HK-2 (cell line): ENCODE measurements at regions not wholly inside any gene's neighbourhood (a gene's known extent, or its start where the extent isn't known, plus 50 kb on each side); places are given as distances from the start of the nearest gene placed in this dataset.

Source experiments
- DNase-seq: peaks from one replicate; pipeline ENCODE4 v3.0.0-alpha.2; 2018; ENCODE audit not compliant: unreplicated experiment

DNA sequence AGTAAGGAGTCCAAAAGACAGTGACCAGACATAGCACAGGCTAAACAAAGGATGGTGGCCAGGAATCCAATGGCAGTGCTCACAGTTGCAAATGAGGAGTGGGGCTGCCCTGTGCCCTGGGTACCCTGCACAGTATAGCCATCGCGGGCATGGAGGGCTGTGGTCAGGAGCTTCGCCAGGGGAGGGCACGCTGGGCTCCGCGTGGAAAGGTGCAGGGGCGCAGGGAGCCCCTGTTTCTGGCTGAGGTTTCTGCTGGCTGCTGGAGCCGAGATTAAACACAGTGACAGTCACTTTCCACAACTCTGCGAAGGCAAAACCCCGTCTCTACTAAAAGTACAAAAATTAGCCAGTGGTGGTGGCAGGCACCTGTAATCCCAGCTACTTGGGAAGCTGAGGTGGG lies 194.7 kb downstream of the GALR1 start:
- no peak for DNase-seq

DNA sequence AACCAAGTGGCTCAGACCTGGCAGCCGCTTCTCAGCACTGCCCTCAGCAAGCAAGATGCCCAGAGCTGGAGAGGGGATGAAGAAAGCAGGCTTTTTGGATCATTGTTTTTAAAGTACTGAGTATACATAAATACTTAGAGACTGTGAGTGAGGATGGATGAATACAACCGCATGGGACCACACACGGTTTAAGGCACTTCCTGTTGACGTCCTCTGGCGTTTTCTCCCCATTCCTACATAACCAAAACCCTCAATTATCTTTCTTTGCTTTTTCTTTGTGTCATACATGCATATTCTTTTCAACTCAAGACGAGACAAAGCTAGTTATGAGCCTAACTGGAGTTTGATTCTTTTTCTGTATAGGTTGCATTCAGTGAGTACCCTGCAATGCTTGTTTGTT lies 198.4 kb downstream of the GALR1 start:
- no peak for DNase-seq

DNA sequence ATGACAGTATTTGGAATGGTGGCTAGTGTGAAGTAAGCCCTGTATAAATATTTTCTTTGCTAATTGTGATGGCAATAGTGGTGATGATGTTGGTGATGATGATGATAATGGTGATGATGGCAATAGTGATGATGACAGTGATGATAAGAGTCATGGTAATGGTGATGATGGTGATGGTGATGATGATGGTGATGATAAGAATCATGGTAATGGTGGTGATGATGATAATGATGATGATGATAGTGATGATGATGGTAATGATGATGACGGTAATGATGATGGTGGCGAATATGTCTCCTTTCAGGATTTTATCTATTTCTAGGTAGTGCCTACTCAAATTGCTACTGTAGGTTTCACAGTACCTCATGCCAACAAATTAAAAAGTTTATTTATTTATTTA lies 205.4 kb downstream of the GALR1 start:
- DNase-seq = no peak

DNA sequence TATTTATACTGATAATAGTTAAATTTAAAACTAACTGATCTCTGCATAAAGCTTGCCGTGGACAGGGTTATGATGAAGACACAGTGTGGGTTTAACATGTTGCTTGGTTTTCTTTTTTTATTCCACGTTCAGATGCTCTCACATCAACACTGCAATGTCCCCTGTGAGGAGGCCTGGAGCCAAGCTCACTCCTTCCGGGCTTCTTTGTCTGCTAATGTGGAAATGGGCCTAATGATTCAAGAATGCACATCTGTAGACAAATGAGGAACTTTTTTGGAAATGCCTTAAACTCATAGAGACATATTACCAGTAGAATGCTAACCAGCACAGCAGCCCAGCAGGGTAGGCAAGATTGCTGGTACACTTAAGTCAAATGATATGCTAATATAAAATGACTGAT lies 208.0 kb downstream of the GALR1 start:
- no peak for DNase-seq

DNA sequence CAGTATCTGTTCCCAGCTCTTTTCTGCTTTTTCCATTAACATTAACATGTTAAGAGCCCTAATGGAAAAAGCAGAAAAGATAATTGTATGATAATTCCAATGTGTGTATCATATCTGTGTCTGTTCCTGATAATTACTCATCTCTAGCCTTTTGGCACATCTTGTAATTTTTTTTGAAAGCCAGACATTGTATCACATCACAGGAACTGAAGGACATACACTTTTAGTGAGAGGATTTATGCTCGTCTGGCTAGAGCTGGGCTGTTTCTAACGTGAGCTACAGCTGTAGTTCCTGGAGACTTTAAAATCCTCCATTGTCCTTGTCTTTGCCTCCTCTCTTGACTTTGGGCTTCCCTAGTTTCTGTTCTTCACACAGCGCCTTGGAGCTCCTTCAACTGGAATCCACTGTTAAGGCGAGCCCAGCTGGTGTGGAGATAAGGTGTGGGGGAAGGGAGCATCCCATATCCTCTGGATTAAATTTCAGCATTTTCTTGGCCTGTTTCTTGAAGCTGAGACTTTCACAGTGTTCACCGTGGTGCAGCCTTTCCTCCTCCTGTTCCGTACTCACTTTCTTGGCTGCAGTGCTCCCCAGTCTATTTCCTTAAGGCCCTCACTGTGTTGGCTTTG lies 211.5 kb downstream of the GALR1 start:
- no peak for DNase-seq

DNA sequence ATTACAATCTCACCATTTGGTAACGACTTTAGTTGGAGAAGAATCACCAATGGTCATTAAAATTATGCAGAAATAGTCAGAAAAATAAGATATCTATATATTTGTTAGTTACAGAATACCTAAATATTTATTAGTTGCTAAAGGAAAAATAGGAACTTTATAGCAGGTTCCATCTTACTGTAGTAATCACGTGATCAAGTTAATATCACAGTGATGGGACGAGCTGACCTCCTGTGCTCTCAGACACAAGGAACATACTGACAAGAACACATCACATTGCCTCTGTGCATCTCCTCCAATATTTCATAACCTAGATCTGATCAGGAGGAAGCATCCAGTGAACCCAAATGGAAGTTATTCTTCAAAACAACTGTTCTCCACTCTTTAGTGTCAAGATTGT lies 215.3 kb downstream of the GALR1 start:
- DNase-seq = no peak

DNA sequence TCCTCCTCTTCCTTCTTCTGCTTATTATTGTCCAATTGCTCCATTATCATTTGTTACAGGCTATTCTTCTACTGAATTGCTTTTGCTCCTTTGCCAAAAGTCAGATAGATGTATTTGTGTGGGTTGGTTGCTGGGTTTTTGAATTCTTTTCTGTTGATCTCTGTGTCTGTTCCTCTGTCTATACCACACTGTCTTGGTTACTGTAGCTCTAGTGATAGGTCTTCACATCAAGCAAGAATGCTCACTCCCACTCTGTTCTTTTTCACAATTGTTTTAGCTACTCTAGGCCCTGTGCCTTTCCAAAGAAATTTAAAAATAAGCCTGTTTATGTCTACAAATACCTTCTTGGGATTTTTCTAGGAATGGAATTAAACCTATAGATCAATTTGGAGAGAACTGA lies 217.2 kb downstream of the GALR1 start:
- DNase-seq = no peak

DNA sequence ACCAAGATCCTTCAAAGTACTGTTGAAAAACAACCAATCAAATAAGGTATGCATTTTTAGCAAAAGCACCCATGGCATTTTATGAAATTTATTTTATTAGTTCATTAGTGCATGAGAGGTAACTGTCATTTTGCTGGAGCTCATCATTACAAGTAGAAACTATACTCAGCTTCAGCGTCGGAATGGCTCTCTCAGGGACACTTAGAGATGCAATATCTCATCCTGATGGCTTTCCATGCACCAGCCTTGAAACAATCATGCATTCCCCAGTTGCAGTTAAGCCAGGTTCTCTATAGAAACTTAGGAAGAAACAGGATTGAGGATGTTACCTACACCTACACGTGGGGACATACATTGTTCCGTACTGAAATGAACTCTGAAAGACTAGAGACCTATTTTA lies 219.5 kb downstream of the GALR1 start:
- no peak for DNase-seq

DNA sequence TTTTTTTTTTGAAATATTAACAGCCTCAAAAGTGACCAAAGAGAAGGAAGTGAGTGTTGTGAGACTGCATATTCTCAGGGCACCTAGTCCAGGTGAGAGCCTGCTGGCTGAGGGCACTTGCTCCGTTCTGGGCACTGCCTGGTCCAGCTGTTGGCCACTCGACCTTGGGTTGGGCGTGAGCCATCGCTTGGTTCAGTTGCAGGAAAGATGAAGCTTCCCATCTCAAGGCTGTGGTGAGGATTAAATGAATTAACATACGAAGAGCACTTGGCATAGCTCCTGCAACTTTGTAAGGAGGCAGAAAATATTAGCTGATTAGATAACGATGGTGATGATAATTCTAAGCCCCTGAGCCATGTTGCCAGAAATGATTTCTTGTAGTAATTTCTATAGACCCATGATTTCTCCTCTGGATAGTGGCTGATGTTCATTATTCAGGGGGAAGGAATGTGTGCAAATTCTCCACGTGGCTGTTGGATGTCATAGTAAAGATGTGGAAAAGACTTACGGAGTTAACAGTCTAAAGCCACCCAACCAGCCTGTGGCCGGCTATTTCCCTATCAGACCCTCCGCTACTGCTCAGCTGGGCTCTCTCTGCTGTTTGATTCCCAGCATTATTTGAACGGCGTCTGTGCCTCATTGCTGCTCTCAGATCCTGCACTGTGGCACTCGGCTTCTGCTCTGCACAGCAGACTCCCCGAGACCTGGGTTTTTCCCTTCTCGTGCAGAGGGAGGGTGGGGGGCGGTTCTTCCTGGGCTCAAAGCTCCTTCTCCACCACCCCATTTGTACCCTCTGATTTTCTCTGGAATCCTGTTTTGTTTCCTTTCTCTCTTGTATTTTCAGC lies 221.1 kb downstream of the GALR1 start:
- DNase-seq = no peak

DNA sequence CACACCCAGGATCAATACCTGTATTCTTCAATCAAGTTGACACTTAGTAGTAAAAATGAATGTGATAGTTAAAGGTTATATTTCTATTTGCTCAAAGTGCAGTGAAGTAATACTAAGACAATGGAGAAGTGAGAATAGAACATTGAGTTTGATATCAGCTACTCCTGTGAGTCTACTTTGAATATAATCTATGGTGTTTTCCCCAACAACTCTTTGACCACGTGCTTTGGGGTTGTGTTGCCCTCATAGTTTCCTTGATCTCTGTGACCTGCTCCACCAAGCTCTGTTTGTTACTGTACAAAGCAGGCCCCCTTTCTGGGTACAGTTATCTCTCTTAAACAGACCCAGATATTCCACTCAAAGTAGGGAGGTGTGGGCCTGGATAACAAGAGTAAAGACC lies 222.9 kb downstream of the GALR1 start:
- DNase-seq = no peak

DNA sequence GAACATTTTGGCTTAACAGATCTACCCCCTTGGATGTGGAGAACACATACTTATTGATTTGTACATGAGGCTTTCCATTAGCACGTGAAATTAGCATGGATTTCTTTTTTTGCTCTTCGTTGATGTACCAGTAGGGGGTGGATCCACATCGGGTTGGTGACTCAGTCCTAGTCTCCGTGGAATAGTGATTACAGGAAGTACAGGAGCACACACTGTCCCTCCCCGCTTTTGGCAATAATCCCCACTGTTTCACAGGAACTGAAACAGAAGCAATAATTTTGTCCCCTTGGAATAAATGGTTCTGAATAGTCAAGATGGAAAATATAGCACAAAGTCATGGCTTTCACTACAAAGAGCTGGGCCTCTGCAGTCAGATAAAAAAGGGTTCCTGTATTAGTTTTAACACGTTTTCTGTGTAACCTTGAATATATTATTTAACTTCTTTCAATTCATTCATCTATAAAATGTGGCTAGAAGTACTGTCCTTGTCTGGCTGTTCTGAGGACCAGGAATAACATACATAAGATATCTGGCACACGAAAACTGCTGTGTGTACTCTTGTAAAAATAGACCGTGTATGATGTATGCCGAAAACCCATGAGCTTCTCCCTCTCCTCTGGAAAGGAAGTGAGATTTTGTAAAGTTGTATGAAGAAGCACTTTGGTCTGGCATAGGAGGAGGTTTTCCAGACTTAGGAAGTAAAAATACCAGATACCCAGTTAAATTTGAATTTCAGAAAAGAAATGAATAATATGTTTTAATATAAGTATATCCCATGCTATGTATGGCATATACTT lies 229.2 kb downstream of the GALR1 start:
- no peak for DNase-seq

DNA sequence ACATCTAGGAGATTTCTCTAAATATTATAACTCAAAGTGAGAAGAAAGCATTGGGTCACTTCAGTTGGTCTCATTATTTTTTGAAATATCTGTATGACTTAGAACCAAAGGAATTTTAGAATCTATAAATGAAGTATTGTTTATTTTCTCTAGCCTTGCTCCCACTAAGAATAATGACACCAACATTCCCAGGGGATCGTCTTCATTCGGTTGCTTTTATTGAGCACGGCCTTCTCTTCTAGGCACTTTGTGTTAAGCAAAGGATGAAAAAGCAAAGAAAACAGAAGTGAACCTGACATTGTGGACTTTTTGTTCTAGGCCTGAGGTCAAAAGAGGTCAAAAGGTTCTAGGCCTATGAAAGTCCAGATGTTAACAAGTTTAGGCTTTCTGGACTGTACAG lies 231.9 kb downstream of the GALR1 start:
- no peak for DNase-seq

DNA sequence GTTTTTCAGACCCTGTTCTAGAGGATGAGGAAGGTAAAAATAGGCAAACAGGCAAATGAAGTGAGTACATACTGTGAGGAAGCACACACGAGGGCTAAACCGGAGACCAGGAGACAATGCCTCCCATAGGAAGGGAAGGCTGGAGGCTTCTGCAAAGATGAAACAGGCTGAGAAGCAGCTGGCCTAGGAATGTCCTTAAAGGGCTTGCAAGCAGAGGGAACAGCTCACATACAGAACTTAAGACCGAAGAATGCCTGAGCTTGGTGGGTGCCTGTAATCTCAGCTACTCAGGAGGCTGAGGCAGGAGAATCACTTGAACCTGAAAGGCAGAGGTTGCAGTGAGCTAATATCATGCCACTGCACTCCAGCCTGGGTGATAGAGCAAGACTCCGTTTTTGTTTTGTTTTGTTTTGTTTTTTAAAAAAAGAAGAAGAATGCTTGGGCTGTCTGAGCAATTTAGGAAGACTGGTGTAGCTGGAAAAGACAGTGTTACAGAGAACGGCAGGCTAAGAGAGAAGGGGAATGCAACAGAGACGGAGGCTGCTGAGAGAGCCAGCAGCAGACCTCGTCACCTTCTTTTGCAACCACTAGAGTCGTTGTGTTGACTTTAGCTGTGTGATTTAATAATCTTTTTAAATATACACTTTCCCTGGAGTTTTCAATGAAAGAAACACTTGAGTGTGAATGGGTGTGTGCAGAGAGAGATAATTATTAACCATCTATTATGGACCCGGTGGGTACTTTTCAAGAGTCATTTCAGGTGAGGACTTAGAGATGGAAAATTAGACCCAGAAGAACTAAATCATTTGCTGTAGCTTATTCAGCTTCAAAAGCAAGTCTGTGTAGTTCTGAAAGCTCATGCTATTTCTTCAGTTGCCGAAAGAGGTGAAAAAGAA lies 232.8 kb downstream of the GALR1 start:
- no peak for DNase-seq

DNA sequence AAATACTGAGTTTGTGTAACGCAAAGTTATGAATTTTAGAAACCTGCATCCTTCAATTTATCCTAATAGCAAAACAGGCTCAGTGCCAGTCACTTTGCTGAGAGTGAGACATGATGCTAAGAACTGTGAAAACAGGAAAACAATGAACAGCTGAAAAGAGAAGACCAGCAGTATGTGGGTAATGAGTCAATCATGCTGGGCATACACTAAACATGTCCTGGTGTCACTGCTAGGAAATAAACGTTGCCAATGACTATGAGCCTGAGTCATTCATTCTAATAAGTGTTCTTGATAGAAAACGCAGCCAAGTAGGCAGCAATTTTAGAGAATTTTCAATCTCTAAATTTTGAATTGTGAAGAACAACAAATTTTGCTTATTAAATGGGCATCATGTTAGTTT lies 237.3 kb downstream of the GALR1 start:
- no peak for DNase-seq

DNA sequence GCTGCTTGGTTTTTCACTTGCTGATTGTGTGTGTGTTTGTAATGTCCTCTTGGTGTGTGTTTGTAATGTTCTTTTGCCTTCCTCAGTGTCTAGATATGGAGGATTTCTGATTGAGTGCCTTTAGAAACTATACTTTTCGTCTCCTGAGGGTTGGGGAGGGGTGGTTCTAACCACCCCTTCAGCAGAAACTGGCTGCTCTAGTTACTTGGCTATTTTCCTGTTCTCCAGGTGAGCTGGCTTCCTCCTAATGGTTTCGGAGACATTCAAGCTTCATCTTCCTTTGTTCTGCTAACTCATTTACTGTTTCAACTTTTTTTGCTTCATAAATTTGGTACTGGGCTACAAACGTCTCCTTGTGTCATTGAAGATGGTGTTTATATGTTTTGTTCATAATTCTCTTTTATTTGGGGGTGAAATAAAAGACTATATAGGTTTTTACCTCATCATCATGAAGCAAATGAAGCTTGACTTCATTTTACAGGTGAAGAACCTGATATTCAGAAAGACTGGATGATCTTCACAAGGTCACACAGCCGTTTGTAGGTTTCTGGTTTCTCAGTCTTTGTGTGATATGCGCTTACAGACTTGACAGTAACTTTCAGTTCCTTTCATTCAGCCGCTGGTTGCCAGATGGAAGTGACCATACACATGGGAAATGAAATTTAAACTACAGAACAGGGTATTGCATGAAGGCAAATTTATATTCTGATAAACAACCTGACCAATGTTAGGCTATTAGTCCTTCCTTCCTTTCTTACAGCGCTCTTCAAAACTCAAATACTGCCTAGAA lies 238.5 kb downstream of the GALR1 start:
- DNase-seq = no peak

DNA sequence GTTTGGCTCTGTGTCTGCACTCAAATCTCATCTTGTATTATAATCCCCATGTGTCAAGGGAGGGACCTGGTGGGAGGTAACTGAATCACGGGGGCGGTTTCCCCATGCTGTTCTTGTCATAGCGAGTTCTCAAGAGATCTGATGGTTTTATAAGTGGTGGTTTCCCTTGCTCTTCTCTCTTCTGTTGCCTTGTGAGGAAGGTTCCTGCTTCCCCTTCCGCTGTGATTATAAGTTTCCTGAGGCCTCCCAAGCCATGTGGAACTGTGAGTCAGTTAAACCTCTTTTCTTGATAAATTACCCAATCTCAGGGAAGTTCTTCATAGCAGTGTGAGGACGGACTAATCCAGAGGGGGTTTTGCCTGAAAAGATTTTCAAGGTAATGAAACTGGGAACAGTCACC lies 245.4 kb downstream of the GALR1 start:
- no peak for DNase-seq

DNA sequence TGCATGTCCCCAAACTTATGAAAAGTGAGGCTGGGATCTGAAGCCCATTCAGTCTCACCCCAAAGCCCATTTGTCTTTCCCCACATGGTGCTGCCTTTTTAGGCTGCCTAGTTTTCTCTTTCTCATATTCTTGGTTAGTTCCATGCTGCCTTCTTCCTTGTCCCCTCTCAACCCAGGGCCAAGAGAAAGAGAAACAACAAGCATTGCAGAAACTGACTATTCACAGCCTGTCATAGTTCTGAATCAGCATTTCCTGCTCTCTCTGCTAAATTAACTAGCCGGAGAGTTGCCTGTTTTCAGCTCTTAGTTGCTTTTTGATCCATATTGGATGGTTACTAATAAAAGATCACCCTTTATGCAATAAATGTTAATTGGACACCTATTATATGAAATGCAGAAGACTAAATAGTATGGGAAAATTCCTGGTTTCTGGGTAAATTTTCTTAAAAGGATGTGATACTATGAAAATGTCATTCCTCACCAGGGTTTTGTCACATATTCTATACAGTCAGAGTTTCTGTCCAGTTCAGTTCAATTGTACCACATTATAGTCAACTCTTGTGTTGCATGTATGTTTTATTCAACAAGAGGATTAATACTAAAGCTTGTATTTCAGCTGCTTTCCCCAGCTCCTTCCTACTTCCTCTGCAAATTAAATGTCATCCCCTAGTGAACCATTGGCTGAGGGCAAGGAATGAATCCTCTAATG lies 246.5 kb downstream of the GALR1 start:
- DNase-seq = no peak

DNA sequence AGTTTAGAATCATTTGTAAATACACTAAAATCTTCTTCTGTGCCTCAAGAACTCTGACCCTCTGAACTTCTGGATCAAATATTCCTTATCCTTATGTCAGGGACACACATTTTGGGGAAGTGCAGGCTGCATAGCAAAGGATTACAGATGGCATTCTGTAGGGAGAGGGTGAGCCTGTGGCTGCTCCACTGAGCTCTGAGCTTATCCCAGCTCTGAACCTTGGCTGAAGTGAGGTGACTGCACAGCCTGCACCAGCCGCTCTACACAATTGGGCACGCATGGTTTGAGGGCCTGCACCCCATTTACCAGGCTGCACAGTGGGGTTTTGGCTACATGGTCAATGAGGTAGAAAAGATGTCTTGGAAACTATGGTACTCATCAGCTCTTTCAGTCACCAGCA lies 251.6 kb downstream of the GALR1 start:
- no peak for DNase-seq

DNA sequence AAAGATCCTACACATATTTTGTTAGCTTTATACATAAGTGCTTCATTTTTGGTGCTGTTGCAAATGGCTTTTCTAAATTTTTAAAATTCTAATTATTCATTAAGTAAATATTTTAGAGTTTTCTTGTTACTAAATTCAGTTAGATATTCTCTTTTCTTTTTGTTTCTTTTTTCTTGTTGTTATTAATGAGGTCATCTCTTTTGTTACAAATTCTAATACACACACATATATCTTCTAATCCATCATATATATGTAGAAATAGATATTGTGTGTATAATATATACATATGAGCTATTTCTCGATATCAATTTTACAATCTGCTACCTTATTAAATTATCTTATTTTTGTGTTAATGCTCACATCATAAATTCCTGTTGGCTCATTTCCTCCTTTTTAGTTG lies 255.9 kb downstream of the GALR1 start:
- DNase-seq = no peak

DNA sequence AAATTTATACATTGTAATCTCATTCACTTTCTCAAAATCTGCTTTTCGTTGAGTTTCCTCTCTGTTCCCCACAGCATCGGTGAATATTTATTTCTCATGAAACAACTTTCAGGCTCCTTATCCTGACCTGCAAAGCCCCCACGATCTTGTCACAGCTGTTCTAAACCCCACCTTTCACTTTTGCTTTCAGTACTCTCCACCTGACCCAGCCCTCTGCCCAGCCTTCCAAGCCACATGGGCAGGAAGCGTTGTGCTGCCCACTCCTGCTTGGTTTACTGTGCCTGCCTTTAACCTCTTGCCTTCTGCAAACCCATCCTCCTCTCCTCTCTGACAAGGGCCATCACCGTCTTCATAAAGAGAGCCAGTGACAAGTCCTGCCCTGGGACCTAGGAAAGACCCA lies 262.5 kb downstream of the GALR1 start:
- no peak for DNase-seq
